Liver (tissue), 8 donors: ENCODE measurements at regions not wholly inside any gene's neighbourhood (a gene's known extent, or its start where the extent isn't known, plus 50 kb on each side); places are given as distances from the start of the nearest gene placed in this dataset.

Experiments
- DNase-seq: peaks from one replicate; pipeline ENCODE4 v3.0.0-alpha.2; 2017; ENCODE audit warnings: low spot score
- H3K27ac ChIP-seq, 2 donors: one replicate each; pipeline ENCODE4 v1.7.0; 2013; ENCODE audit warnings: inconsistent platforms in 2 of 2, low read length in 2 of 2, control low read depth in 1 of 2, low read depth in 1 of 2, mild to moderate bottlenecking in 1 of 2
- H3K27me3 ChIP-seq, 4 donors: one replicate each; pipeline versions ENCODE4 v1.6.1 to v1.7.0; 2013; ENCODE audit warnings: low read length in 3 of 4, inconsistent platforms in 1 of 4, mild to moderate bottlenecking in 1 of 4, moderate library complexity in 1 of 4; ENCODE audit not compliant: control insufficient read depth in 4 of 4, insufficient read depth in 4 of 4
- H3K36me3 ChIP-seq, 4 donors: one replicate each; pipeline versions ENCODE4 v1.6.1 to v1.7.0; 2013; ENCODE audit warnings: low read length in 3 of 4, mild to moderate bottlenecking in 3 of 4, low read depth in 1 of 4, moderate library complexity in 1 of 4; ENCODE audit not compliant: control insufficient read depth in 4 of 4, insufficient read depth in 3 of 4
- H3K4me1 ChIP-seq, 4 donors: one replicate each; pipeline versions ENCODE4 v1.6.1 to v1.7.0; 2013; ENCODE audit warnings: low read length in 3 of 4, mild to moderate bottlenecking in 3 of 4, moderate library complexity in 1 of 4; ENCODE audit not compliant: control insufficient read depth in 4 of 4, insufficient read depth in 4 of 4
- H3K4me3 ChIP-seq, 3 donors: one replicate each; pipeline versions ENCODE4 v1.6.1 to v1.7.0; 2013; ENCODE audit warnings: low read length in 3 of 3, control low read depth in 1 of 3, low read depth in 1 of 3, mild to moderate bottlenecking in 1 of 3
- H3K9ac ChIP-seq, 2 donors: one replicate each; pipeline ENCODE4 v1.7.0; 2013; ENCODE audit warnings: low read length in 2 of 2, mild to moderate bottlenecking in 2 of 2, moderate library complexity in 2 of 2, control low read depth in 1 of 2, low read depth in 1 of 2
- H3K9me3 ChIP-seq, 4 donors: one replicate each; pipeline versions ENCODE4 v1.6.1 to v1.7.0; 2013; ENCODE audit warnings: low read length in 3 of 4; ENCODE audit not compliant: control insufficient read depth in 4 of 4
- ATF3 ChIP-seq: IDR thresholded peaks from 2 replicates; pipeline ENCODE4 v1.6.1; 2016; ENCODE audit warnings: antibody characterized with exemption
- CTCF ChIP-seq: fragments of 150-350 bp; IDR thresholded peaks from 2 replicates; pipeline ENCODE4 v1.5.1; 2017; ENCODE audit warnings: improper control_type of control experiment, low read depth, low read length; ENCODE audit not compliant: missing input control
- EGR1 ChIP-seq, 2 donors: IDR thresholded peaks; 2 replicates each; pipeline ENCODE4 v1.6.1; 2016 to 2018; ENCODE audit warnings: antibody characterized with exemption in 2 of 2, low read depth in 2 of 2
- FOXA1 ChIP-seq: IDR thresholded peaks from 2 replicates; pipeline ENCODE4 v1.6.1; 2016; ENCODE audit warnings: antibody characterized with exemption
- HNF4A ChIP-seq, 2 donors: conservative IDR thresholded peaks; 2 replicates each; pipeline ENCODE4 v1.6.1; 2016; ENCODE audit warnings: antibody characterized with exemption in 2 of 2, mild to moderate bottlenecking in 2 of 2
- HNF4G ChIP-seq: IDR thresholded peaks from 2 replicates; pipeline ENCODE4 v1.6.1; 2016; ENCODE audit warnings: antibody characterized with exemption
- JUND ChIP-seq, 2 donors: IDR thresholded peaks; 2 replicates each; pipeline ENCODE4 v1.6.1; 2016; ENCODE audit warnings: antibody characterized with exemption in 2 of 2
- MAX ChIP-seq: IDR thresholded peaks from 2 replicates; pipeline ENCODE4 v1.6.1; 2016; ENCODE audit warnings: antibody characterized with exemption
- NR2F2 ChIP-seq: IDR thresholded peaks from 2 replicates; pipeline ENCODE4 v1.6.1; 2016; ENCODE audit warnings: antibody characterized with exemption
- RAD21 ChIP-seq, 2 donors: IDR thresholded peaks; 2 replicates each; pipeline ENCODE4 v1.6.1; 2016; ENCODE audit warnings: antibody characterized with exemption in 2 of 2, mild to moderate bottlenecking in 2 of 2
- REST ChIP-seq: IDR thresholded peaks from 2 replicates; pipeline ENCODE4 v1.6.1; 2016; ENCODE audit warnings: antibody characterized with exemption, mild to moderate bottlenecking
- RXRA ChIP-seq, 2 donors: IDR thresholded peaks; 2 replicates each; pipeline ENCODE4 v1.6.1; 2017 to 2018; ENCODE audit warnings: antibody characterized with exemption in 2 of 2, mild to moderate bottlenecking in 1 of 2
- SP1 ChIP-seq: IDR thresholded peaks from 2 replicates; pipeline ENCODE4 v1.6.1; 2018; ENCODE audit warnings: antibody characterized with exemption, mild to moderate bottlenecking
- TAF1 ChIP-seq: conservative IDR thresholded peaks from 2 replicates; pipeline ENCODE4 v1.6.1; 2016; ENCODE audit warnings: antibody characterized with exemption, mild to moderate bottlenecking
- YY1 ChIP-seq: IDR thresholded peaks from 2 replicates; pipeline ENCODE4 v1.6.1; 2016; ENCODE audit warnings: antibody characterized with exemption, mild to moderate bottlenecking
- ZBTB33 ChIP-seq: IDR thresholded peaks from 2 replicates; pipeline ENCODE4 v1.6.1; 2016; ENCODE audit warnings: antibody characterized with exemption
- WGBS: extraction: QIAGEN DNeasy Blood & Tissue Kit; methylation state at CpG from one replicate; pipeline ENCODE4 v1.1.7; 2013; 5-methylcytosine and 5-hydroxymethylcytosine counted together
- donor health status: healthy.
- donor health status: healthy.
- donor health status: healthy.
- donor health status: healthy.
- donor health status: healthy.

GRCh38 chr2:20917287-20917660, 94.4 kb upstream of the LDAH start:
- Histone ChIP-seq H3K27me3 (peaks cover 0 to 8% (median 0%) of the 10 kb centered on the region in 4 donors), H3K4me3 (no peak overlapping the region), H3K9me3 (no peaks in the 10 kb centered on the region), H3K27ac (no peak overlapping the region), H3K36me3 (no peaks in the 10 kb centered on the region), H3K9ac (no peak overlapping the region), H3K4me1 (peaks cover 0 to 2% (median 0%) of the 10 kb centered on the region in 4 donors)
- TF ChIP-seq MAX (no peak), EGR1 (IDR thresholded peaks at IDR 0.05; ENCODE audit: low read depth in 2 of 2) (no peak), SP1 (no peak), TAF1 (no peak), HNF4A (conservative IDR thresholded peaks at IDR 0.05) (no peak), REST (no peak), HNF4G (no peak), RXRA (IDR thresholded peaks at IDR 0.05) (no peak), NR2F2 (no peak), YY1 (no peak), JUND (IDR thresholded peaks at IDR 0.05) (no peak), FOXA1 (no peak), RAD21 (IDR thresholded peaks at IDR 0.05) (no peak), ZBTB33 (no peak), CTCF (no peak)
- WGBS, result 77% methylated on average over 8 of the region's 8 CpGs
- DNase-seq, result no peak

- H3K9me3 ChIP-seq, result no peaks in the 10 kb centered on the region
- no peaks in the 10 kb centered on the region for H3K36me3 ChIP-seq
- no peak overlapping the region for H3K9ac ChIP-seq
- peak; percentile 54 for TF ChIP-seq CTCF
- TF ChIP-seq RAD21 (IDR thresholded peaks at IDR 0.05), result peak; percentile 85
- TF ChIP-seq ATF3, result no peak
- TF ChIP-seq HNF4G, result no peak
- TF ChIP-seq ZBTB33, result no peak
- DNase-seq, result no peak
- 46% methylated on average over 7 of the region's 7 CpGs for WGBS
- H3K27ac ChIP-seq, result no peak overlapping the region
- H3K27me3 ChIP-seq, result peaks cover 0 to 8% (median 0%) of the 10 kb centered on the region in 4 donors
- H3K4me1 ChIP-seq, result peaks cover 0 to 2% (median 0%) of the 10 kb centered on the region in 4 donors
- H3K4me3 ChIP-seq, result no peak overlapping the region
Measured at GRCh38 chr2:20916604-20917286, 93.8 kb upstream of the LDAH start.
